ENCODE measurements at regions not wholly inside any gene's neighbourhood (a gene's known extent, or its start where the extent isn't known, plus 50 kb on each side); places are given as distances from the start of the nearest gene placed in this dataset.
"Not testable (repeated sequence)": the region's sequence is repeated elsewhere in the genome, so short reads cannot be mapped to it uniquely, and the experiment has no call there.

DNA sequence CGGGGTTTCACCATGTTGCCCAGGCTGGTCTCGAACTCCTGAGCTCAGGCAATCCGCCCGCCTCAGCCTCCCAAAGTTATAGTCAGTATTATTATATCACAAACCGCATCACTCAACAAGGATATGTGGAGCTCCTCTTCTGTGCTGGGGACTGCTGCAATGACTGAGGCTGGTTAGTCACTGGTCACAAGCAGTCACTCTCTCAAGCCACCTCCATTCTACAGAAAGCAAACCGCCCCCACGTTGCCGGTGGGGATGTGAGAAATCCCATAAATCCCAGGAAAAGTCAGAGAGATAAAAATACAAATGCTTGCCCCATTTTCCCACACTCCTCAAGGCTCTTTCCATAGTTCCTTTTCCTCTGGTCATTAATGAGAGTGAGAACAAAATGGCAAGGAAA lies 155.7 kb downstream of the ADSS2 start:
- Histone ChIP-seq H3K4me1 (ENCODE audit: control insufficient read depth in 2 of 3, insufficient read depth in 2 of 3, low read depth in 1 of 3, low read length in 3 of 3) (peaks cover 0 to 5% (median 0%) of the 10 kb centered on the region in 3 donors), H3K27me3 (ENCODE audit: control insufficient read depth, insufficient read depth, low read length) (no peaks in the 10 kb centered on the region), H3K36me3 (ENCODE audit: control insufficient read depth in 2 of 3, insufficient read depth in 3 of 3, low read length in 3 of 3) (no peaks in the 10 kb centered on the region), H3K4me3 (ENCODE audit: low read length in 3 of 3) (no peak overlapping the region), H3K27ac (ENCODE audit: low read depth in 2 of 2, low read length in 2 of 2) (no peak overlapping the region), H3K9me3 (ENCODE audit: control insufficient read depth in 2 of 3, insufficient read depth in 1 of 3, low read length in 3 of 3) (no peaks in the 10 kb centered on the region), H3K9ac (ENCODE audit: low read length in 3 of 3) (no peak overlapping the region)
- intact Hi-C loops (cut with DNase I) = no loop called here
- DNase-seq (peak in 1 of 5 donors; percentile 11), FAIRE-seq (no peak)
- TF ChIP-seq, protein P1, sequence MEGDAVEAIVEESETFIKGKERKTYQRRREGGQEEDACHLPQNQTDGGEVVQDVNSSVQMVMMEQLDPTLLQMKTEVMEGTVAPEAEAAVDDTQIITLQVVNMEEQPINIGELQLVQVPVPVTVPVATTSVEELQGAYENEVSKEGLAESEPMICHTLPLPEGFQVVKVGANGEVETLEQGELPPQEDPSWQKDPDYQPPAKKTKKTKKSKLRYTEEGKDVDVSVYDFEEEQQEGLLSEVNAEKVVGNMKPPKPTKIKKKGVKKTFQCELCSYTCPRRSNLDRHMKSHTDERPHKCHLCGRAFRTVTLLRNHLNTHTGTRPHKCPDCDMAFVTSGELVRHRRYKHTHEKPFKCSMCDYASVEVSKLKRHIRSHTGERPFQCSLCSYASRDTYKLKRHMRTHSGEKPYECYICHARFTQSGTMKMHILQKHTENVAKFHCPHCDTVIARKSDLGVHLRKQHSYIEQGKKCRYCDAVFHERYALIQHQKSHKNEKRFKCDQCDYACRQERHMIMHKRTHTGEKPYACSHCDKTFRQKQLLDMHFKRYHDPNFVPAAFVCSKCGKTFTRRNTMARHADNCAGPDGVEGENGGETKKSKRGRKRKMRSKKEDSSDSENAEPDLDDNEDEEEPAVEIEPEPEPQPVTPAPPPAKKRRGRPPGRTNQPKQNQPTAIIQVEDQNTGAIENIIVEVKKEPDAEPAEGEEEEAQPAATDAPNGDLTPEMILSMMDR (IDR thresholded peaks at IDR 0.05; ENCODE audit: borderline replicate concordance, extremely low read depth, insufficient read depth) = no peak

DNA sequence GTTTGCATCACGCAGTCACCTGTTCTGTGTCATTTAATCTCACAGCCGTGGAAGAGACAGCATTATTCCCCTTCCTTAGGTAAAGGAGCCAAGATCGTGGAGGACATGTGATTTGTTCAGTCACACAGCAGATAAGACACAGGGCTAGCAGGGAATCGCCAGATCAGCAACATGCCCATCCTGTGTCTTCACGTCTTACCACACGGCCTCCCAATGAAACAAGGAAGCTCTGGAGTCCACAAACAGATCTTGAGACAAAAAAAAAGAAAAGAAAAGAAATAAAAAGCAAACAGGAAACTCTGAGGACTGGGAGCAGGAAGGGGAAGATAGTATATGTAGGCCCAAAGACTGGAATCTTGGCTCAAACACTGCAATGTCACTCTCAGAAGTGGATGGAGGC lies 155.3 kb downstream of the ADSS2 start:
- Histone ChIP-seq H3K9me3 (ENCODE audit: control insufficient read depth in 2 of 3, insufficient read depth in 1 of 3, low read length in 3 of 3) (no peaks in the 10 kb centered on the region), H3K36me3 (ENCODE audit: control insufficient read depth in 2 of 3, insufficient read depth in 3 of 3, low read length in 3 of 3) (no peaks in the 10 kb centered on the region), H3K27ac (ENCODE audit: low read depth in 2 of 2, low read length in 2 of 2) (no peak overlapping the region), H3K27me3 (ENCODE audit: control insufficient read depth, insufficient read depth, low read length) (no peaks in the 10 kb centered on the region), H3K4me1 (ENCODE audit: control insufficient read depth in 2 of 3, insufficient read depth in 2 of 3, low read depth in 1 of 3, low read length in 3 of 3) (peaks cover 0 to 7% (median 0%) of the 10 kb centered on the region in 3 donors), H3K9ac (ENCODE audit: low read length in 3 of 3) (no peak overlapping the region), H3K4me3 (ENCODE audit: low read length in 3 of 3) (no peak overlapping the region)
- FAIRE-seq = no peak
- TF ChIP-seq, protein P1 (IDR thresholded peaks at IDR 0.05; ENCODE audit: borderline replicate concordance, extremely low read depth, insufficient read depth) = no peak
- DNase-seq = no peak
- intact Hi-C loops (cut with DNase I) = no loop called here

DNA sequence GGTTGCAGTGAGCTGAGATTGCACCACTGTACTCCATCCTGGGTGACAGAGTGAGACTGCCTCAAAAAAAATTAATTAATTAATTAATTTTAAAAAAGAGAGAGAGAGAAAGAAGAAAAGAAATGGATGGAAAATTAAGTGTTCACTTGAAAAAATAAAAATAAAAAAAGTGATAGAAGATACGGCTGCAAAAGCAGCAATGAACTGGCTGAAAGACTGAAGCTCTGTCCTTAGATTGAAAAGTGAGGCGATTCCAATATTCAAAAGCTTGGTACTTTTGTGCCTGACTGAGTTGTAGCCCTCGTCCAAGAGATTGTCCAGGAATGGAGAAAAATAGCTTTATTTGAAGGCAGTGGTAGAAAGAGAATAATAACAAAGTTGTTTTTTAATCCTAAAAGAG lies 154.6 kb downstream of the ADSS2 start:
- Histone ChIP-seq H3K9me3 (ENCODE audit: control insufficient read depth in 2 of 3, insufficient read depth in 1 of 3, low read length in 3 of 3) (no peaks in the 10 kb centered on the region), H3K36me3 (ENCODE audit: control insufficient read depth in 2 of 3, insufficient read depth in 3 of 3, low read length in 3 of 3) (no peaks in the 10 kb centered on the region), H3K27me3 (ENCODE audit: control insufficient read depth, insufficient read depth, low read length) (no peaks in the 10 kb centered on the region), H3K4me3 (ENCODE audit: low read length in 3 of 3) (no peak overlapping the region), H3K27ac (ENCODE audit: low read depth in 2 of 2, low read length in 2 of 2) (no peak overlapping the region), H3K4me1 (ENCODE audit: control insufficient read depth in 2 of 3, insufficient read depth in 2 of 3, low read depth in 1 of 3, low read length in 3 of 3) (peaks cover 0 to 7% (median 0%) of the 10 kb centered on the region in 3 donors), H3K9ac (ENCODE audit: low read length in 3 of 3) (no peak overlapping the region)
- intact Hi-C loops (cut with DNase I) = no loop called here
- FAIRE-seq (no peak), DNase-seq (no peak)
- TF ChIP-seq, protein P1 (IDR thresholded peaks at IDR 0.05; ENCODE audit: borderline replicate concordance, extremely low read depth, insufficient read depth) = no peak

DNA sequence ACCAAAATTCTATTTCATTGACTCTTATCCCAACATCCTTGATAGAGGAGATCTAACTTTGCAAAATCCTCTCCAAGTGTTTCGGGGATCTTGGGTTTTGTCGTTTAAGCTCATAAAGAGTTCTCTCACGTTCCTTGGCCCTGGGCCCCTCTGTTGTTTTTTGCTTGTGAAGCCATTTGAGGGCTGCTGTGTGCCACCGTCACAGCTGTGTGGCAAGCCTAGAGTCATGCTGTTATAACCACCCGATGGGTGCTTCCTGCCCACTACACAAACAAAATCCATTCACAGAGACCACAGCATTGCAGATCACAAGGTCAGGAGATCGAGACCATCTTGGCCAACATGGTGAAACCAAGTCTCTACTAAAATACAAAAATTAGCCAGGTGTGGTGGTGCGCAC lies 154.1 kb downstream of the ADSS2 start:
- Histone ChIP-seq H3K4me3 (ENCODE audit: low read length in 3 of 3) (no peak overlapping the region), H3K27me3 (ENCODE audit: control insufficient read depth, insufficient read depth, low read length) (no peaks in the 10 kb centered on the region), H3K9me3 (ENCODE audit: control insufficient read depth in 2 of 3, insufficient read depth in 1 of 3, low read length in 3 of 3) (no peaks in the 10 kb centered on the region), H3K4me1 (ENCODE audit: control insufficient read depth in 2 of 3, insufficient read depth in 2 of 3, low read depth in 1 of 3, low read length in 3 of 3) (peaks cover 0 to 7% (median 0%) of the 10 kb centered on the region in 3 donors), H3K36me3 (ENCODE audit: control insufficient read depth in 2 of 3, insufficient read depth in 3 of 3, low read length in 3 of 3) (no peaks in the 10 kb centered on the region), H3K9ac (ENCODE audit: low read length in 3 of 3) (no peak overlapping the region), H3K27ac (ENCODE audit: low read depth in 2 of 2, low read length in 2 of 2) (no peak overlapping the region)
- FAIRE-seq (no peak), DNase-seq (peak in 1 of 5 donors; percentile 33)
- TF ChIP-seq, protein P1 (IDR thresholded peaks at IDR 0.05; ENCODE audit: borderline replicate concordance, extremely low read depth, insufficient read depth) = no peak
- intact Hi-C loops (cut with DNase I) = no loop called here

DNA sequence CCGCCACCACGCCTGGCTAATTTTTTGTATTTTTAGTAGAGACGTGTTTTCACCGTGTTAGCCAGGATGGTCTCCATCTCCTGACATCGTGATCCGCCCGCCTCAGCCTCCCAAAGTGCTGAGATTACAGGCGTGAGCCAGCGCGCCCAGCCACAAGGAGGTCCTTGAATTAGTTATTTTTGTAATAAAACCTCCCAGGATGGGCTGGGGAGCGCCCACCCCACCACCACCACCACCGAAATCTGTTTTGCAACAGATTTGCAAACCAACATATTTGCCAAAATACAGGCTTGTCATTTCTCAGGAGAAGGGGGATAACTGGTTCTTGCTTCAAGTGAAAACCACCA lies 151.7 kb downstream of the ADSS2 start:
- peak in 1 of 5 donors; percentile 57 for DNase-seq
- H3K27ac ChIP-seq (ENCODE audit: low read depth in 2 of 2, low read length in 2 of 2); intact Hi-C loops (cut with DNase I); H3K9ac ChIP-seq (ENCODE audit: low read length in 3 of 3); H3K27me3 ChIP-seq (ENCODE audit: control insufficient read depth, insufficient read depth, low read length); H3K9me3 ChIP-seq (ENCODE audit: control insufficient read depth in 2 of 3, insufficient read depth in 1 of 3, low read length in 3 of 3); H3K36me3 ChIP-seq (ENCODE audit: control insufficient read depth in 2 of 3, insufficient read depth in 3 of 3, low read length in 3 of 3); FAIRE-seq: not testable (repeated sequence)
- peaks cover 0 to 18% (median 7%) of the 10 kb centered on the region in 3 donors for H3K4me1 ChIP-seq (ENCODE audit: control insufficient read depth in 2 of 3, insufficient read depth in 2 of 3, low read depth in 1 of 3, low read length in 3 of 3)
- H3K4me3 ChIP-seq (ENCODE audit: low read length in 3 of 3) = peak overlapping the region in 1 of 3 donors; percentile 62

Data from kidney (tissue), 13 donors.